Panc1 (cell line): ENCODE measurements at regions not wholly inside any gene's neighbourhood (a gene's known extent, or its start where the extent isn't known, plus 50 kb on each side); places are given as distances from the start of the nearest gene placed in this dataset.

Experiments
- CTCF ChIP-seq: fragments of 450-650 bp; IDR thresholded peaks from 2 replicates; pipeline ENCODE4 v1.5.1; 2017; ENCODE audit warnings: mild to moderate bottlenecking
- POLR2AphosphoS5 ChIP-seq: IDR thresholded peaks from 2 replicates; pipeline ENCODE4 v1.6.1; 2012; ENCODE audit warnings: mild to moderate bottlenecking, low read depth, low read length, moderate library complexity
- REST ChIP-seq, 2 experiments: IDR thresholded peaks; 2 replicates each; pipeline ENCODE4 v1.6.1; 2011 to 2012; ENCODE audit warnings: low read depth in 2 of 2, control low read depth in 1 of 2, low read length in 1 of 2, mild to moderate bottlenecking in 1 of 2, moderate library complexity in 1 of 2; ENCODE audit not compliant: insufficient read depth in 1 of 2
- SIN3A ChIP-seq: IDR thresholded peaks from 2 replicates; pipeline ENCODE4 v1.6.1; 2012; ENCODE audit warnings: low read depth, mild to moderate bottlenecking, low read length, moderate library complexity, borderline replicate concordance; ENCODE audit not compliant: insufficient read depth
- TCF7L2 ChIP-seq: IDR thresholded peaks from 2 replicates; pipeline ENCODE4 v1.6.1; 2011; ENCODE audit warnings: mild to moderate bottlenecking, low read depth, low read length, inconsistent platforms

DNA sequence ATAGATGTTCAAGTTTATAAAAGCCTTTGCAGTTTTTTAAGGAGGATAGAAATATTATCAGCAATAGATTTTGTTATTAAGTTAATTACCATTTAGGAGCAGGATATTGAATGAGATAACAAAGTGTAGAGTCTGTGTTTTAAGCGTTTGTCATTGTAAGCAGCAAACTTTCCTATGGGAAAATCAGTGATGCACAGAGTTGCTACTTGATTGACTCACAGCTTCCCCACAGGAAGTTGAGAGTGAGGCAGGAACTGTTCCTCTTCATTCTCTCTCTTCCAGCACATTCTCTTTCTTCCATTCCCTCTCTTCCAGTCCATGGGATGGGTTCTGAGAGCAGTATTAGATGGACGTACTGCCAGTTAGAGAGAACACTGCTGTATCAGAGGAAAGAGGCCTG is 867.7 kb upstream of the AGA start:
- no peak for TF ChIP-seq CTCF
- TF ChIP-seq POLR2AphosphoS5: no peak
- no peak for TF ChIP-seq TCF7L2
- TF ChIP-seq REST (IDR thresholded peaks at IDR 0.05; ENCODE audit: insufficient read depth in 1 of 2, low read depth in 2 of 2, low read length in 1 of 2): no peak
- TF ChIP-seq SIN3A: no peak
